Neural progenitor cell (in vitro differentiated cells): ENCODE measurements at regions not wholly inside any gene's neighbourhood (a gene's known extent, or its start where the extent isn't known, plus 50 kb on each side); places are given as distances from the start of the nearest gene placed in this dataset.

Source experiments
- EZH2phosphoT487 ChIP-seq: fragments of 200-600 bp; sonication (generic); IDR thresholded peaks from 2 replicates; pipeline ENCODE4 v1.6.1; 2017; ENCODE audit warnings: antibody characterized with exemption
- TF ChIP-seq, protein P1 (sequence below): fragments of 200-600 bp; sonication (generic); IDR thresholded peaks from 2 replicates; pipeline ENCODE4 v1.5.1; 2017; ENCODE audit warnings: antibody characterized with exemption, mild to moderate bottlenecking

DNA sequence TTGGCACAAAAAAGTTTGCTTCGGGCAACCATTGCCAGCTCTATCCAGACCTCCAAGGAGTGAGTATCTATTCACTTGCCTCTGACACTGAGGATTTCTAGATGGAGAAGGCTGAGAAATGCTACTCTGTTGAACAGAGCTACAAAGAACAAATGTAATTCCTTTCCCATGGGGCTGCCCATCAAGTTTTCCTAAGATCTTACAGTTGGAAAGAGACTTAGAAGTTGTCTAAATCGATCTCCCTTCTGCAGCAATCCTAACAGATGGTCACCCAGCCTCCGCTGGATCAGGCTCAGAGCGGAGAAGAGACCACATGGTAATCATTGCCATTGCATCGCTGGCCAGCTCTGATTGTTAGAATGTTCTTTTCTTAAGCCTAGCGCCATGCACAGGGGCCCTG lies 110.1 kb upstream of the BCL2L14 start:
- TF ChIP-seq, protein P1, sequence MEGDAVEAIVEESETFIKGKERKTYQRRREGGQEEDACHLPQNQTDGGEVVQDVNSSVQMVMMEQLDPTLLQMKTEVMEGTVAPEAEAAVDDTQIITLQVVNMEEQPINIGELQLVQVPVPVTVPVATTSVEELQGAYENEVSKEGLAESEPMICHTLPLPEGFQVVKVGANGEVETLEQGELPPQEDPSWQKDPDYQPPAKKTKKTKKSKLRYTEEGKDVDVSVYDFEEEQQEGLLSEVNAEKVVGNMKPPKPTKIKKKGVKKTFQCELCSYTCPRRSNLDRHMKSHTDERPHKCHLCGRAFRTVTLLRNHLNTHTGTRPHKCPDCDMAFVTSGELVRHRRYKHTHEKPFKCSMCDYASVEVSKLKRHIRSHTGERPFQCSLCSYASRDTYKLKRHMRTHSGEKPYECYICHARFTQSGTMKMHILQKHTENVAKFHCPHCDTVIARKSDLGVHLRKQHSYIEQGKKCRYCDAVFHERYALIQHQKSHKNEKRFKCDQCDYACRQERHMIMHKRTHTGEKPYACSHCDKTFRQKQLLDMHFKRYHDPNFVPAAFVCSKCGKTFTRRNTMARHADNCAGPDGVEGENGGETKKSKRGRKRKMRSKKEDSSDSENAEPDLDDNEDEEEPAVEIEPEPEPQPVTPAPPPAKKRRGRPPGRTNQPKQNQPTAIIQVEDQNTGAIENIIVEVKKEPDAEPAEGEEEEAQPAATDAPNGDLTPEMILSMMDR: no peak
- no peak for TF ChIP-seq EZH2phosphoT487
